GM12891 (cell line): ENCODE measurements at regions not wholly inside any gene's neighbourhood (a gene's known extent, or its start where the extent isn't known, plus 50 kb on each side); places are given as distances from the start of the nearest gene placed in this dataset.

ENCODE experiments used
- DNase-seq: peaks from one replicate; pipeline ENCODE4 v3.0.0; 2011; ENCODE audit warnings: low spot score; ENCODE audit not compliant: insufficient read length
- FAIRE-seq: peaks from 2 replicates; lab custom pipeline; 2011; peaks lifted over from hg19 to GRCh38; lab: Jason Lieb, UNC
- PAX5 ChIP-seq: IDR thresholded peaks from 2 replicates; pipeline ENCODE4 v1.6.1; 2011; ENCODE audit warnings: low read length, moderate library complexity, mild to moderate bottlenecking; ENCODE audit not compliant: insufficient read depth, severe bottlenecking
- POLR2A ChIP-seq: IDR thresholded peaks from 2 replicates; pipeline ENCODE4 v1.6.1; 2011; ENCODE audit warnings: low read depth, low read length, control low read depth
- POLR2AphosphoS5 ChIP-seq: IDR thresholded peaks from 2 replicates; pipeline ENCODE4 v1.6.1; 2011; ENCODE audit warnings: low read depth, low read length, control low read depth
- POU2F2 ChIP-seq: IDR thresholded peaks from 2 replicates; pipeline ENCODE4 v1.6.1; 2011; ENCODE audit warnings: low read depth, mild to moderate bottlenecking, control low read depth, low read length, moderate library complexity
- SPI1 ChIP-seq: IDR thresholded peaks from 2 replicates; pipeline ENCODE4 v1.6.1; 2011; ENCODE audit warnings: low read depth, low read length, control low read depth
- TAF1 ChIP-seq: IDR thresholded peaks from 2 replicates; pipeline ENCODE4 v1.6.1; 2011; ENCODE audit warnings: low read depth, low read length, control low read depth

- FAIRE-seq (no peak), DNase-seq (no peak)
- TF ChIP-seq POLR2AphosphoS5 (no peak), POLR2A (no peak), TAF1 (no peak), PAX5 (no peak), SPI1 (no peak), POU2F2 (no peak)
Observed at GRCh38 chrY:8151561-8151960, 1185.7 kb upstream of the TSPY4 start.

DNA sequence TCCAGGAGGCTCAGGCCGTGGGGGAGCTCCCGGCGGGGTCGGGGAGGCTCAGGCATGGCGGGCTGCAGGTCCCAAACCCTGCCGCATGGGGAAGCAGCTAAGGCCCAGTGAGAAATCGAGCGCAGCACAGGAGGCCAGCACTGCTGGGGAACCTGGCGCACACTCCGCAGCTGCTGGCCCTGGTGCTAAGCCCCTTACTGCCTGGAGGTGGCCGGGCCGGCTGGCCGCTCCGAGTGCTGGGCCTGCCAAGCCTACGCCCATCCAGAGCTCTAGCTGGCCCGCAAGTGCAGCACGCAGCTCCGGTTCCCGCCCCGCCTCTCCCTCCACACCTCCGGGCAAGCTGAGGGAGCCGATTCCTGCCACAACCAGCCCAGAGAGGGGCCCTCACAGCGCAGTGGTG lies 1208.7 kb upstream of the TSPY4 start:
- FAIRE-seq (no peak), DNase-seq (no peak)
- no peak for TF ChIP-seq PAX5
- no peak for TF ChIP-seq TAF1
- TF ChIP-seq POU2F2: no peak
- TF ChIP-seq POLR2AphosphoS5: no peak
- no peak for TF ChIP-seq POLR2A
- no peak for TF ChIP-seq SPI1

DNA sequence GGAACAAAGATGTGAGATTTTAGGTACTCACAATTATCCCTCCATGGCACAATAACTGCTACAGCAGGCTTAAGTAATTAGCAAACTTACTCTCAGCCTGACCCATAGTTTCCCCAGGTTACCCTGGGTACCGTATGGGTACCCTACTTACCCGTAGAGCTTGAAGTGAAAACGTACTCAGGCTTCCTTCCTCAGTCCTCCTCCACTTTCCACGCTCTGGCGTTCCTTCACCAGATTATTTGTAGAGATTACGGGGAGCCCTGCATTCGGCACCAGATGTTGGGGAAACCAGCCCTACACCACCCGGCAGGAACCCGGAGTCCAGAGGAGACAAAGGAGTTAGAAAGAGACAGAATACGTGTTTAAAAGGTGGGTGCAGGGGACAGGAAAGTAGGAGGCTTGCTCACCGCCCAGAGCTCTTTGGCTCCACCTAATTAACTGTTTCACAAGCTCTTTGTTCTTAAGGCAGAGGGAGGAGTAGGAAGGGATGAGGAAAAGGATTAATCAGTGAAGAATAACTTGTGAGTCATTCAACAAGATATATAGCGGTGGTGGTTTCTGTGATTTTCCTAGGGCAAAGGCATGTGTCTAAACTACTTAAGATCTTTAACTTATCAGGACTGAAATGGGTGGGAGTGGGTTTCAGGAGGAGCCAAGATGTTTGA lies 1211.2 kb upstream of the TSPY4 start:
- TF ChIP-seq POU2F2 (no peak), POLR2A (no peak), SPI1 (no peak), POLR2AphosphoS5 (no peak), PAX5 (no peak), TAF1 (no peak)
- no peak for FAIRE-seq

DNA sequence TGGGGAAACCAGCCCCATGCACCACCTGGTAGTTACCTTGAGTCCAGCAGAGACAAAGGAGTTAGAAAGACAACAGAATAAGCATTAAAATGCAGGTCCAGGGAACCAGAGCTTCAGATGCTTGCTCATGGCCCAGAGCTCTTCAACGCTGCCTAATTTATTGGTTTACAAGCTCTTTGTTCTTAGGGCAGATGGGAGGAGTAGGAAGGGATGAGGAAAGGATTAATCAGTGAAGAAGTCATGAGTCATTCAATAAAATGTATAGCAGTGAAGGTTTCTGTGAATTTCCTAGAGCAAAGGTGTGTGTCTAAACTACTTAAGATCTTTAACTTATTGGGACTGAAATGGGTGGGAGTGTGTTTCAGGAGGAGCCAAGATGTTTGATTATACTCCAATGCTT lies 1210.3 kb upstream of the AMELY start:
- no peak for TF ChIP-seq POU2F2
- TF ChIP-seq PAX5: no peak
- TF ChIP-seq TAF1: no peak
- TF ChIP-seq POLR2A: no peak
- no peak for TF ChIP-seq SPI1
- TF ChIP-seq POLR2AphosphoS5: no peak
- DNase-seq (no peak), FAIRE-seq (no peak)

More for the DNA sequence above, 1211.2 kb upstream of the TSPY4 start:
- DNase-seq: no peak

DNA sequence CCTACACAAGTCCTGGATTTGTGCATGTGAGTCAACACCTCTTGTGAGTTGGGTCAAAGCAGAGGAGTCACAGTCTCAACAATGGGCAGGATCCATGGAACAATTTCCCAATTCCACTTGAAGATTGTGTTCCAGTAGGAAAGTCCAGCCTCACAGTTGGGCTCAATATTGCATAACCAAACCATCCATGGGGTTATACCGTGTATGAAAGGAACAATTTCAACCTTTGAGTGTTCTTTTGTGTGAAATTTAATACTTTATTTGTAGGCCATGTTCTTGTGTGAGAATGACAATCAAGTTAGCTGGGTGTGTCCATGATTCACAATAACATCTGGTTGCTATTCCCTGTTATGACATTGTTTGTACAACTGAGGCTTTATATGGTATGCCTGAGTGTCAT lies 1182.9 kb upstream of the AMELY start:
- DNase-seq: no peak
- no peak for TF ChIP-seq POU2F2
- TF ChIP-seq POLR2AphosphoS5: no peak
- no peak for TF ChIP-seq PAX5
- TF ChIP-seq TAF1: no peak
- TF ChIP-seq POLR2A: no peak
- FAIRE-seq: no peak

DNA sequence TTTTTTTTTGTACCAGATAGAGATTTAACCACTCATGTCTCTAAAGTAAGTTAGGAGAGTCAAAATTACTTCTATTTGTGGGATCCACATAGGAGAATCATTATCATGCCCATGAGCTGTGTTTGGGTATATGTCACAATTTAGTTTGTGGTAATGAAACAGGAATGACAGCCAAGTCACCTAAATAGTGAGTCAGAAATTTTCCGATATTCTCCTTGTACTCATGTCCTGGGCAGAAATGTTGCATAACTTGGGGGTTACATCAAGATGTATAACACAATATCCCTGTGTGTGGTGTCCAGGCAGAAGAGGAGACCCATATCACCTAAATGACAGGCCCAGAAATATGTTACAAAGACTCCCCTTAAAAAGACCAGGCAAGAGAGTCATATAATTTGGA lies 1181.4 kb upstream of the AMELY start:
- DNase-seq (no peak), FAIRE-seq (no peak)
- TF ChIP-seq POLR2A: no peak
- no peak for TF ChIP-seq SPI1
- TF ChIP-seq POU2F2: no peak
- TF ChIP-seq TAF1: no peak
- TF ChIP-seq PAX5: no peak
- no peak for TF ChIP-seq POLR2AphosphoS5

DNA sequence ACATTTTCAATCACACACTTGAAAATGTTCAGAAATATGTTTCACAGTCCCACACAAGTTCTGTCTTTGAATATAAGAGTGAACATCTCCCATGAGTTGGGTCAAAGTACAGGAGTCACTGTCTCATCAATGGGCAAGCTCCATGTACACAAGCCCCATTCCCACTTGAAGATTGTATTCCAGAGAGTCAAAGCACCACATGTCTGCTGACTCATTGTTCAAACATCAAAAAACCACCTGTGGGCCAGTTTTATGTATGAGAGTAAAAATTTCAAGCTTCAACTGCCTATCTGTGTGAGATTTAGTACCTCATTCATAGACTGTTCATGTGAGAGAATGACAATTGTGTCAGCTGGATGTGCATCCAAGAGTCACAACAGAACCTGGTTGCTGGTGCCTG lies 1174.4 kb upstream of the AMELY start:
- DNase-seq (no peak), FAIRE-seq (no peak)
- TF ChIP-seq PAX5 (no peak), POU2F2 (no peak), POLR2A (no peak), SPI1 (no peak), TAF1 (no peak), POLR2AphosphoS5 (no peak)

DNA sequence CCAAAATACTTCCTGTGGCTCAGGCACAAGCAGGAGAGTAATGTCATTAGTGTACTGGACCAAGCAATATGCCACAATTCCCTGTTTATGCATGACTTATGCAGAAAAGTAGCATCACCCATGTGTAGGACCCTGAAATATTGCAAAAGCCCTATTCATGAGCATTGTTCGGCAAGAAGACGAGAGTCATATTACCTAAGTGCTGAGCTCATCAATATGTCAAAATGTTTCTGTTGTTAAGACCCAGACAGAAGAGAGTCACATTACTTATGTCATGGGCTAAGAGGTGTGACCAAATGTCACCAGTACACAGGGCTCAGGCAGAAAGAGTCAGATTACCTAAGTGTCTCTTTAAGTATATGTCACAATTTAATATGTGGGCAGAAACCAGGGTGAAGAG lies 1172.6 kb upstream of the AMELY start:
- DNase-seq: no peak
- TF ChIP-seq PAX5: no peak
- no peak for TF ChIP-seq POLR2A
- no peak for TF ChIP-seq TAF1
- TF ChIP-seq SPI1: no peak
- TF ChIP-seq POLR2AphosphoS5: no peak
- TF ChIP-seq POU2F2: no peak
- FAIRE-seq: no peak

DNA sequence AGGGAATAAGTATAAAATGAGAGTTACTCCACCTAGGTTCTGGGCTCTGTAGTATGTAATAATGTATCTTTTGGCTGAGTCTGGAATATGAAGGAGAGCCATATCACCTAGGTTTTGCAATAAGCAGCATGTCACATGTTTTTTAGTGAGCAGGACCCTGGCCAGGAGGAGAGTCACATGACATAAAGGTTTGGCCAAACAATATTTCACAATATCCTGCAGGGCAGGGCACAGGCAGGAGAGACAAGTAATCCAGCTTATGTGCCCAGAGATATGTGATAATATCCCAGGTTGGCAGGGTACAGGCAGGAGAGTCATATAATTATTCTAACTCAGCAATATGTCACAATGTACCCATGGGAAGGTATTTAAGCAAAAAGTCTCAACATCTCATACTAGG lies 1169.6 kb upstream of the AMELY start:
- FAIRE-seq (no peak), DNase-seq (no peak)
- TF ChIP-seq POU2F2: no peak
- TF ChIP-seq POLR2A: no peak
- TF ChIP-seq PAX5: no peak
- no peak for TF ChIP-seq TAF1

DNA sequence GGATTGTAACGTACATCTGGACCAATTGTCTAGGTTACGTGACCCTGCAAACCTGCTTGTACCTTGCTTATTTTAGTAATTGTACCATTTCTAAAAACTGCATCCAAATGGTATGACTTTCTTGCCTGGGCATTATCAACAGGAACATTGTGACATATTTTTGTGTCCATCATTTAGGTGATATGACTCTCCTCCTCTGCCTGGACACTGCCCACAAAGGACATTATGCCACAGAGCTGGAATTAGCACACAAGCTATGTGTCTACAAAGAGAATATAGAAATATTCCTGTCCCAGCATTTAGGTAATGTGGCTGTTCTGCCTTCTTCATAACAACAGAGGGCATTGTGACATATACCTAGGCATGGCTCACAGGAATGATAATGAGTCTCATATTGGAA lies 1153.7 kb upstream of the AMELY start:
- TF ChIP-seq POLR2AphosphoS5 (no peak), TAF1 (no peak), PAX5 (no peak), POLR2A (no peak), POU2F2 (no peak), SPI1 (no peak)
- FAIRE-seq: no peak
- DNase-seq: no peak
